ENCODE measurements at regions not wholly inside any gene's neighbourhood (a gene's known extent, or its start where the extent isn't known, plus 50 kb on each side); places are given as distances from the start of the nearest gene placed in this dataset.

DNA sequence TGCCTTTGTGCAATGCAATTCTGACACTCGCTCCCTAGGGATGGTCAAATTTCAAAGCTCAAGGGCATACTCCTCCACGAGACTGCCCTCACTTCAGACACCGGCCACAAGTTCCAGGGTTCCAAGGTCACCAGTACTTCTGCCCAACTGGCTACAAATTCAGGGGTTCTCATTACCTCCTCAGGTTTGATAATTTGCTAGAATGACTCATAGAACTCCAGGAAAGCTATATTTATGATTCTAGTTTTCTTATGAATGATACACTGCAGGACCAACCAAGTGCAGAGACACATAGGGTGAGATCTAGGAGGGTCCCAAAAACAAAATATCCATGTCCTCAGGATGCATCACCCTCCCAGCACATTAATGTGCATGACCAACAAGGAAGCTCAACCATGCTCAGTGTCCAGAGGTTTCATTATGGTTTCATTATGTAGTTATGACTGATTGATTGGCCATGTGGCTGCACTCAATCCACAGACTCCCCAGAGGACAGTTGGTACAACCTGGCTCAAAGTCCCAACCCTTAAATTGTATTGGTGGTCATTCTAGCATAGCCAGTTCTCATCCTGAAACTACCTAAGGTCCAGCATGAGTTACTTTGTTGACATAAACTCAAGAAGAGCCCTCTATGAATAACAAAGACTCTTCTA, 170.4 kb upstream of the LRRN1 start:
- intact Hi-C loops (cut with micrococcal nuclease) = no loop called here
- no TSS peak for BruUV-seq (replicated peaks)
- DNase-seq (ENCODE audit: unreplicated experiment) = no peak
- TF ChIP-seq, protein P1, sequence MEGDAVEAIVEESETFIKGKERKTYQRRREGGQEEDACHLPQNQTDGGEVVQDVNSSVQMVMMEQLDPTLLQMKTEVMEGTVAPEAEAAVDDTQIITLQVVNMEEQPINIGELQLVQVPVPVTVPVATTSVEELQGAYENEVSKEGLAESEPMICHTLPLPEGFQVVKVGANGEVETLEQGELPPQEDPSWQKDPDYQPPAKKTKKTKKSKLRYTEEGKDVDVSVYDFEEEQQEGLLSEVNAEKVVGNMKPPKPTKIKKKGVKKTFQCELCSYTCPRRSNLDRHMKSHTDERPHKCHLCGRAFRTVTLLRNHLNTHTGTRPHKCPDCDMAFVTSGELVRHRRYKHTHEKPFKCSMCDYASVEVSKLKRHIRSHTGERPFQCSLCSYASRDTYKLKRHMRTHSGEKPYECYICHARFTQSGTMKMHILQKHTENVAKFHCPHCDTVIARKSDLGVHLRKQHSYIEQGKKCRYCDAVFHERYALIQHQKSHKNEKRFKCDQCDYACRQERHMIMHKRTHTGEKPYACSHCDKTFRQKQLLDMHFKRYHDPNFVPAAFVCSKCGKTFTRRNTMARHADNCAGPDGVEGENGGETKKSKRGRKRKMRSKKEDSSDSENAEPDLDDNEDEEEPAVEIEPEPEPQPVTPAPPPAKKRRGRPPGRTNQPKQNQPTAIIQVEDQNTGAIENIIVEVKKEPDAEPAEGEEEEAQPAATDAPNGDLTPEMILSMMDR (IDR thresholded peaks at IDR 0.05; ENCODE audit: unreplicated experiment) = no peak
- Mint-ChIP-seq H3K4me1 (ENCODE audit: insufficient read depth, unreplicated experiment) (peaks cover 18% of the 10 kb centered on the region), H3K27ac (ENCODE audit: low read depth, unreplicated experiment) (no peak overlapping the region), H3K27me3 (ENCODE audit: insufficient read depth, unreplicated experiment) (no peaks in the 10 kb centered on the region), H3K9me3 (ENCODE audit: unreplicated experiment) (peaks cover 7% of the 10 kb centered on the region), H3K4me3 (ENCODE audit: unreplicated experiment) (no peak overlapping the region), H3K36me3 (ENCODE audit: insufficient read depth, unreplicated experiment) (no peaks in the 10 kb centered on the region)
- POLR2A ChIA-PET = no interaction called here
- CTCF ChIA-PET = interaction anchor here (1.3 kb wide), 1 partner anchor 78 kb away, joined by 3 read pairs; no protein-coding TSS in a partner anchor

DNA sequence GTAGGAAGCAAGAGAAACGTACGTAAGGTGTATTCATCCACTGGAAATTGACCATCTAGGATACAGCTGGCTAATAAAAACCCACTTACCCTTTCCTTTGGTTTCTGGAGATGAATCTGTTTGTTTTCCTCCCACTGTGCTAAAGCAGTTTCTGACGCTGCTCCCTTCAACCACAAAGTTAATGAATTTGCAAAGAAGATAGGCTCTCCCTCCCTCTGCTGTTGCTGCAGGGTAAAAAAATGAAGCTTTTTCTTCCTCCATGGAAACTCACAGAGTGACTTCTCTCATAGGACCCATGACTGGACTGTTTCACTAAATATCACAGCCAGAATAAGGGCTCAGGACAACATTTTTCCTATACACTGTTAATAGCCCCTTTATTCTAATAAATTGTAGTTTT, 172.1 kb upstream of the LRRN1 start:
- Mint-ChIP-seq H3K27ac (ENCODE audit: low read depth, unreplicated experiment) (no peak overlapping the region), H3K4me1 (ENCODE audit: insufficient read depth, unreplicated experiment) (peaks cover 18% of the 10 kb centered on the region), H3K4me3 (ENCODE audit: unreplicated experiment) (no peak overlapping the region), H3K9me3 (ENCODE audit: unreplicated experiment) (peaks cover 7% of the 10 kb centered on the region), H3K27me3 (ENCODE audit: insufficient read depth, unreplicated experiment) (no peaks in the 10 kb centered on the region), H3K36me3 (ENCODE audit: insufficient read depth, unreplicated experiment) (no peaks in the 10 kb centered on the region)
- ChIA-PET POLR2A (no interaction called here), CTCF (no interaction called here)
- TF ChIP-seq, protein P1 (IDR thresholded peaks at IDR 0.05; ENCODE audit: unreplicated experiment) = no peak
- no peak for DNase-seq (ENCODE audit: unreplicated experiment)
- intact Hi-C loops (cut with micrococcal nuclease) = no loop called here
- BruUV-seq (replicated peaks) = no TSS peak

DNA sequence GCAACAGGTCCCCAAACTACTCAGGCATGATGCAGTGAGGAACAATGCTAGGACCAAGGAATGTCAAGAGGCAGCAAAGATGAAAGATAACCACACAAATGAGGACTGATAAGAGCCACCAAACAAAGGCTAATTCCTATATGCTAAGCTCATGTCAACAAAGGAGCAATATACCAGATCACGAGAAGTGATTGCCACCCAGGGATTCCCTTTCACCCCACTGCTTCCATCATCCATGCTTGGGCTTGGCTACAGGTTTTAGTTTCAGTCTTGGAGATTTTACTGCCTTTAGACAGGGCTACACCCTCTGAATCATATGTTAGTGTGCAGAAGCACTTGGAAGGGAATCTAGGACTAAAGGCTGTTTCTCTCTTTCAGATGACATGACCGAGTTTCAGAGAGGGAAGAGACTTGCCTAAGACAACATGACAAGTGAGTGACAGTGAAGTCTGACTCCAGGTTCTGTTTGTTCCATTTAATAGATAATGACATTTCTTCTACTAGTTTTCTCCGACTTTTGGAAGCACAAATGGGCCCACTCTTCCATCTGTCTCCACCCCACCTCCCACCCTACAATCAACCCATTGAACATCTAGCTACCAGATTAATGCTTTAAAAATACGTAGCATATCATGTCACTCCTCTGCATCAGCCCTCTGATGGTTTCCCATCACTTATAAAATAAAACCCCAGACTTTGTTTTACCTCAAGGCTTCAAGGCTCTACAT, 173.5 kb upstream of the LRRN1 start:
- CTCF ChIA-PET = no interaction called here
- BruUV-seq (replicated peaks) = no TSS peak
- no peak for DNase-seq (ENCODE audit: unreplicated experiment)

DNA sequence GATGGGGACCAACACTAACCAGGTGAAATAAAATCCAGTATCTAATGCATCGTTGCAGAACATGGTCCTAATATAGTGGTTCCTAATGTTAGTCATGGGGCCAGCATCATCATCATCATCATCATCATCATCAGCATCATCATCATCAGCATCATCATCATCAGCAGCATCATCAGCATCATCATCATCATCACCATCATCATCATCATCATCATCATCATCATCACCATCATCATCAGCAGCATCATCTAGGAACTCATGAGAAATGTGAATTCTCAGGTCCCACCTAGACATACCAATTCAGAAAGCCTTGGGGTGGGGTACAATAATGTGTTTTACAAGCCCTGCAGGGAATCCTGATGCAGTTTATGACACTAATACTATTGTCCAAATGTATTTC, 179.4 kb upstream of the LRRN1 start:
- POLR2A ChIA-PET = no interaction called here
- BruUV-seq (replicated peaks) = no TSS peak

More for the DNA sequence above, 173.5 kb upstream of the LRRN1 start:
- no peaks in the 10 kb centered on the region for H3K27me3 Mint-ChIP-seq (ENCODE audit: insufficient read depth, unreplicated experiment)
- peaks cover 14% of the 10 kb centered on the region for H3K9me3 Mint-ChIP-seq (ENCODE audit: unreplicated experiment)
- intact Hi-C loops (cut with micrococcal nuclease) = no loop called here
- no peaks in the 10 kb centered on the region for H3K36me3 Mint-ChIP-seq (ENCODE audit: insufficient read depth, unreplicated experiment)
- TF ChIP-seq, protein P1 (IDR thresholded peaks at IDR 0.05; ENCODE audit: unreplicated experiment) = no peak
- H3K4me3 Mint-ChIP-seq (ENCODE audit: unreplicated experiment) = no peak overlapping the region
- no peak overlapping the region for H3K27ac Mint-ChIP-seq (ENCODE audit: low read depth, unreplicated experiment)
- POLR2A ChIA-PET = no interaction called here
- peaks cover 13% of the 10 kb centered on the region for H3K4me1 Mint-ChIP-seq (ENCODE audit: insufficient read depth, unreplicated experiment)

More for the DNA sequence above, 179.4 kb upstream of the LRRN1 start:
- H3K27me3 Mint-ChIP-seq (ENCODE audit: insufficient read depth, unreplicated experiment) = no peaks in the 10 kb centered on the region
- H3K36me3 Mint-ChIP-seq (ENCODE audit: insufficient read depth, unreplicated experiment) = no peaks in the 10 kb centered on the region
- H3K27ac Mint-ChIP-seq (ENCODE audit: low read depth, unreplicated experiment) = no peak overlapping the region
- no peak for DNase-seq (ENCODE audit: unreplicated experiment)
- peaks cover 11% of the 10 kb centered on the region for H3K4me1 Mint-ChIP-seq (ENCODE audit: insufficient read depth, unreplicated experiment)
- H3K9me3 Mint-ChIP-seq (ENCODE audit: unreplicated experiment) = peaks cover 14% of the 10 kb centered on the region
- CTCF ChIA-PET = interaction anchor here (0.7 kb wide), 1 partner anchor 12 kb away, joined by 3 read pairs; no protein-coding TSS in a partner anchor
- TF ChIP-seq, protein P1 (IDR thresholded peaks at IDR 0.05; ENCODE audit: unreplicated experiment) = no peak
- no peak overlapping the region for H3K4me3 Mint-ChIP-seq (ENCODE audit: unreplicated experiment)
- intact Hi-C loops (cut with micrococcal nuclease) = no loop called here
